ENCODE measurements at regions not wholly inside any gene's neighbourhood (a gene's known extent, or its start where the extent isn't known, plus 50 kb on each side); places are given as distances from the start of the nearest gene placed in this dataset.

DNA sequence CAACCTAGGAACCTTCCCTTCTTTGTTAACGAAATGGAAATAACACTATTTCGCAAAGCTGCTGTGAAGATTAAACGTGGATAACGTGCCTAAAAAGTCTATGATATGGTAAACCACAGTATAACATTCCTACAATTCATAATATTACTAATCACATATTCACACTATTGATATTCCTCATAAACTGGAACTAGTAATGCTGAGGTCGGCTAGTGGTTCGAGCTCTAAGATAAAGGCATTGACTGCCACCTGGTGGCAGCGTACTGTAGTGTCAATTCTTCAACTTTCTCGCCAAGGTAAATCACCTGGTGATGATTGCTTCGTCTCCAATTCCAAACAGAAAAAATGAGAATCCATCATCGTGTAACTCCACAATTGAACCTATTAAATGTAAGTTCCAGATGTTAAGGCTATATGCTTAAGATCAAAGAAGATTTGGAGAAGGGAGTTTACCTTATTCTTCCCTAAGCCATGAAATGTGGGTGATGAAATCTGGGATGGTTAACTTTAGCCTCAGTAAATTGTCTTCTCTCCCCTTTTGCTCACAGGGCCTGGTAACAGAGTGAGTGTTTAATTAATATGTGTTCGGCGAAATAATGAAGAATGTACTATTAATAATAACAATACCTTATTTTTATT lies 197.5 kb upstream of the TMEM132C start:
- H3K9me3 ChIP-seq (ENCODE audit: control insufficient read depth, low read length), result no peaks in the 10 kb centered on the region
- H3K27ac ChIP-seq (ENCODE audit: insufficient read depth, low read length, poor library complexity, severe bottlenecking), result no peak overlapping the region
- no peak overlapping the region for H3K4me3 ChIP-seq (ENCODE audit: insufficient read depth, low read depth, low read length, poor library complexity, severe bottlenecking)
- H3K4me1 ChIP-seq (ENCODE audit: control insufficient read depth, insufficient read depth, low read length, poor library complexity, severe bottlenecking), result no peaks in the 10 kb centered on the region
- no peak for DNase-seq
- no peaks in the 10 kb centered on the region for H3K27me3 ChIP-seq (replicated peaks; ENCODE audit: control insufficient read depth, insufficient read depth, low read length, poor library complexity, severe bottlenecking)
- H3K36me3 ChIP-seq (ENCODE audit: control insufficient read depth, insufficient read depth, low read length), result no peaks in the 10 kb centered on the region

DNA sequence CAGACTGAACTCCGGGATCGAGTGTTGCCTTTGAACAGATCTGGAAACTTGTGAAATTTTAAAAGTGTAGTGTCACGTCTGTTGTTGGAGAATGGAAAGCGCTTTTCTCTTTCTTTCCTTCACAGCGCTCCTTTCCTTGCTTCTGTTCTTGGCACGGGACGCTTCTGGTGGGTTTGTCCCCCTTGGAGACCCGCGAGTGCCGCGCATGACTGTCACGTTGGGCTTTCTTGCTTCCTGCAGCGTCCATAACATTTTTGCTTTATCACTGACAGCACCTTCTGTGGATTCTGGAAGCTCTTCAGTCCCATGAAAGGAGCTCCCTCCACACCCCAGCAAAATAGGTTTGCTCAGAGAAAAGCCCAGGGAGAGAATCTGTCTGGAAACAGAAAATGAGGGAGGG lies 193.0 kb upstream of the TMEM132C start:
- Histone ChIP-seq H3K4me1 (ENCODE audit: control insufficient read depth, insufficient read depth, low read length, poor library complexity, severe bottlenecking) (no peaks in the 10 kb centered on the region), H3K9me3 (ENCODE audit: control insufficient read depth, low read length) (no peaks in the 10 kb centered on the region), H3K4me3 (ENCODE audit: insufficient read depth, low read depth, low read length, poor library complexity, severe bottlenecking) (no peak overlapping the region), H3K27ac (ENCODE audit: insufficient read depth, low read length, poor library complexity, severe bottlenecking) (no peak overlapping the region), H3K27me3 (replicated peaks; ENCODE audit: control insufficient read depth, insufficient read depth, low read length, poor library complexity, severe bottlenecking) (no peaks in the 10 kb centered on the region), H3K36me3 (ENCODE audit: control insufficient read depth, insufficient read depth, low read length) (no peaks in the 10 kb centered on the region)
- DNase-seq, result no peak

DNA sequence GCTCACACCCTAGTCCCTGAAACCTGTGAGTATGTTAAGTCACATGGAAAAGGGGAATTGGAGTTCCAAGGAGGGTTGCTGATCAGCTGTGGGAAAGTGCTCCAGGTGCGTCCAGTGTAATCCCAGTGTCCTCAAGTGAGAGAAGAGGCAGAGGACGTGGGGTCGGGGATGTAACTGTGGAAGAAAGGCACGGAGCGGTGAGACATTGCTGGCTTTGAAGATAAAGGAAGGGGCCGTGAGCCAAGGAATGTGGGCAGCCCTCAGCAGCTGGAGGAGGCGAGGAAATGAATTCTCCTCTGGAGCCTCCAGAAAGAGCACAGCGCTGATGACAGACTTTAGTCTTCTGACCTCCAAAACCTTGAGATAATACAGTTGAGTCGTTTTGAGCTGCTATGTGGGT lies 191.6 kb upstream of the TMEM132C start:
- DNase-seq, result no peak
- Histone ChIP-seq H3K36me3 (ENCODE audit: control insufficient read depth, insufficient read depth, low read length) (no peaks in the 10 kb centered on the region), H3K4me1 (ENCODE audit: control insufficient read depth, insufficient read depth, low read length, poor library complexity, severe bottlenecking) (no peaks in the 10 kb centered on the region), H3K27me3 (replicated peaks; ENCODE audit: control insufficient read depth, insufficient read depth, low read length, poor library complexity, severe bottlenecking) (no peaks in the 10 kb centered on the region), H3K27ac (ENCODE audit: insufficient read depth, low read length, poor library complexity, severe bottlenecking) (no peak overlapping the region), H3K4me3 (ENCODE audit: insufficient read depth, low read depth, low read length, poor library complexity, severe bottlenecking) (no peak overlapping the region), H3K9me3 (ENCODE audit: control insufficient read depth, low read length) (no peaks in the 10 kb centered on the region)

DNA sequence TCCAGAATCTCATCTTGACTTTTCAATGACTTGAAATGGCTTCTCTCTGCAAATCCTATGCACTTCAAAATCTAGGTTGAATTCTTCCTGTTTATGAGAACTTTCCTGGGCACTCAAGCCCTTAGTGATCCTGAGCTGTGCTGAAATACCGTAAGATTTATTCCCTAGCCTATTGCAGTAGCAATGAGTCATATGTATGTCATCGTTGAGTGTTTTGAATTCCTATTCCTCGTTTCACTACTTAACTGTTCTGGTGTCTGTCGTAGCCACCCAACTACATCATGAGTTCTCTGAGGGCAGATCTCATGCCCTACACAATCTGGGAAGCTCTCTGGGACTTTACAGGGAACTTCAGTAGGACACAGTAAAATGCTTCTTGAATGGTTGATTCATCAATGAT lies 190.8 kb upstream of the TMEM132C start:
- Histone ChIP-seq H3K4me3 (ENCODE audit: insufficient read depth, low read depth, low read length, poor library complexity, severe bottlenecking) (no peak overlapping the region), H3K4me1 (ENCODE audit: control insufficient read depth, insufficient read depth, low read length, poor library complexity, severe bottlenecking) (no peaks in the 10 kb centered on the region), H3K9me3 (ENCODE audit: control insufficient read depth, low read length) (no peaks in the 10 kb centered on the region), H3K27me3 (replicated peaks; ENCODE audit: control insufficient read depth, insufficient read depth, low read length, poor library complexity, severe bottlenecking) (no peaks in the 10 kb centered on the region), H3K27ac (ENCODE audit: insufficient read depth, low read length, poor library complexity, severe bottlenecking) (no peak overlapping the region), H3K36me3 (ENCODE audit: control insufficient read depth, insufficient read depth, low read length) (no peaks in the 10 kb centered on the region)
- no peak for DNase-seq

DNA sequence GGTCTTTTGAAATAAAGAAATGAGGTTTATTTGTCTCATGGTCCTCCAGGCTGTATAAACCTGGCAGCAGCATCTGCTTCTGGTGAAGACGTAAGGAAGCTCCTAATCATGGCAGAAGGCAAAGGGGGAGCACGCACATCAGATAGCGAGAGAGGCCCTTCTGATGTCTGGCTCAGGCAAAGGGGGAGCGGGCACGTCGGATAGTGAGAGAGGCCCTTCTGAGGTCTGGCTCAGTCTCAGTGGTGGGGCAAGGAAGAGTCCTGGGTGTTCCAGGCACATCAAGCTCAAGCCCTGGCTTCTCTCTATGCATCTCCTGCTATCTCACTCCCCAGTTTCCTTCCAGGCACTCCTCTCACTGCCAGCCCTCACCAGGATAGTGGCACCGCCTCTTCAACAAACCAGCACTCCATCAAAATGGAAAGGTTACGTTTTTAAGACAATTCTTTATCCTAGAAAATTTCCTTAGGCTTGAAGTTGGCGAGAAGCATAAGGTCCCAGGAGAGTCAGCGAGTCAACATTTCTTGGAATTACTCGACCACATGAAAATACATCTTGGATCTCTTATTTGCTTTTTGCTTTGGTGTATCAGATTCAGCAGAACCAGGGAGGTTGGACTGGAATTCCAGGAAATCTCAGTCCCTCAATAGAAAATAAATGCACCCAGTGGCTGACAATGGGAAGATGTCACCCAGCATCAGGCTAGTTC lies 189.6 kb upstream of the TMEM132C start:
- H3K9me3 ChIP-seq (ENCODE audit: control insufficient read depth, low read length), result no peaks in the 10 kb centered on the region
- DNase-seq, result no peak
- H3K4me1 ChIP-seq (ENCODE audit: control insufficient read depth, insufficient read depth, low read length, poor library complexity, severe bottlenecking), result no peaks in the 10 kb centered on the region
- H3K27ac ChIP-seq (ENCODE audit: insufficient read depth, low read length, poor library complexity, severe bottlenecking), result no peak overlapping the region
- H3K4me3 ChIP-seq (ENCODE audit: insufficient read depth, low read depth, low read length, poor library complexity, severe bottlenecking), result no peak overlapping the region
- H3K36me3 ChIP-seq (ENCODE audit: control insufficient read depth, insufficient read depth, low read length), result no peaks in the 10 kb centered on the region
- no peaks in the 10 kb centered on the region for H3K27me3 ChIP-seq (replicated peaks; ENCODE audit: control insufficient read depth, insufficient read depth, low read length, poor library complexity, severe bottlenecking)

DNA sequence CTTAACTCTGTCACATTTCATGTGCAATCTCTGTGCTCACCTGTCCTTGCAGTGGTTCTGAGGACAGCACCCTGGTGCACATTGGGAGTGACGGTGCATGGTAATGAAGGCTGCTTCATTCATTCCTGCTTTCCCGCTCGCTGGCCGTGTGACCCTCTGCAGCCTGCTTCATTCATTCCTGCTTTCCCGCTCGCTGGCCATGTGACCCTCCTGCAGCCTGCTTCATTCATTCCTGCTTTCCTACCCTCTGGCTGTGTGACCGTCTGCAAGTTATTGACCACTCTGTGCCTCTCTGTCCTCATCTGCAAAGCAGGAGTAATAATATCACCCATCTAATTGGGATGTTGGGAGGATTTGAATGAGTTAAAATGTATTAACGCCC lies 189.1 kb upstream of the TMEM132C start:
- no peak overlapping the region for H3K4me3 ChIP-seq (ENCODE audit: insufficient read depth, low read depth, low read length, poor library complexity, severe bottlenecking)
- no peaks in the 10 kb centered on the region for H3K36me3 ChIP-seq (ENCODE audit: control insufficient read depth, insufficient read depth, low read length)
- no peaks in the 10 kb centered on the region for H3K9me3 ChIP-seq (ENCODE audit: control insufficient read depth, low read length)
- no peaks in the 10 kb centered on the region for H3K27me3 ChIP-seq (replicated peaks; ENCODE audit: control insufficient read depth, insufficient read depth, low read length, poor library complexity, severe bottlenecking)
- no peak for DNase-seq
- H3K27ac ChIP-seq (ENCODE audit: insufficient read depth, low read length, poor library complexity, severe bottlenecking), result no peak overlapping the region
- no peaks in the 10 kb centered on the region for H3K4me1 ChIP-seq (ENCODE audit: control insufficient read depth, insufficient read depth, low read length, poor library complexity, severe bottlenecking)

DNA sequence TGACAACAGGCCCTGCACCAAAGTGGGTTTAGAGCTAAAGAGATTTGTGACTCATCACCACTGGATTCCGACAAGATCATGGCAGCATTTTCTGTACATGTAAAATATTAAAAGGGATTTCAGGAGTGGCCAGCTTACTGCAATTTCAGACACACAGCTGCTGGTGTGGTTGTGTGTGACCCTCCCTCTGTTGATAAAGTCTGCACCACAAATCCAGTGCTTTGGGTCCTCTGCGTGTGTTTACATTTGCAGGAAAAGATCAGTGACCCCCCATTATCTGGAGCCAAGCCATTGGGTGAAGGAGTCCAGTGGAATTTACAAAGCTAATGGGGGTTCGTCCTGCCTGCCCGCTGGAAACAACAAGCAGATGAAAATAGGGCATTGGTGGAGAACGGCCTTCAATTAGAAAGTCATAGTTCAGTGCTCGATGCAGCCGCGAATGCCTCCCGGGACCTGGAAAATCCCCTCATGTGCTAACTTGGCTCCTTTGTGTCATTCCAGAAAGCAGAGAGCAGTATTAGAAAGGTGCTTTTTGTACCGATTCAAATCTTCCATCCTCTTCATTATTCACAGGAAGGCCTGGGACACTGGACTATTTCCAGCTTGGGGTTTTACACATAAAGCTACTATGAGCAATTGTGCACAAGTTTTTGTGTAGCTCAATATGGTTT lies 188.5 kb upstream of the TMEM132C start:
- H3K27me3 ChIP-seq (replicated peaks; ENCODE audit: control insufficient read depth, insufficient read depth, low read length, poor library complexity, severe bottlenecking), result no peaks in the 10 kb centered on the region
- no peaks in the 10 kb centered on the region for H3K4me1 ChIP-seq (ENCODE audit: control insufficient read depth, insufficient read depth, low read length, poor library complexity, severe bottlenecking)
- H3K9me3 ChIP-seq (ENCODE audit: control insufficient read depth, low read length), result no peaks in the 10 kb centered on the region
- no peak for DNase-seq
- H3K4me3 ChIP-seq (ENCODE audit: insufficient read depth, low read depth, low read length, poor library complexity, severe bottlenecking), result no peak overlapping the region
- H3K27ac ChIP-seq (ENCODE audit: insufficient read depth, low read length, poor library complexity, severe bottlenecking), result no peak overlapping the region
- H3K36me3 ChIP-seq (ENCODE audit: control insufficient read depth, insufficient read depth, low read length), result no peaks in the 10 kb centered on the region

DNA sequence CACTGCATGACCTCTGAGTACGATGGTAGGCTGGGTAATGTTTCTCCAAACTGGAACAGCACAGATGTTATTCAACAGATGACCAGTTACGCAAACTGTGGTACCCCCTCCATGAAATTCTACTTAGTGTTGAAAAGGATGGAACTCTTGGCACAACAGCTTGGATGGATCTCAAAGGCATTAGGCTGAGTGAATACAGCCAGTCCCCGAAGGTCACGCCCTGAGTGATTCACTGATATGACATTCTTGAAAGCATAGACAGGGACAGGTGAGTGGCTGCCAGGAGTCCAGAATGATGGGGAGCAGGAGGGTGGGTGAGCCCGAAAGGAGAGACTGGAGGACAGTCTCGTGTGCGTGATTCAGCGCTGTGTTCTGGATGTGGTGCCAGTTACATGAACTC lies 187.5 kb upstream of the TMEM132C start:
- Histone ChIP-seq H3K36me3 (ENCODE audit: control insufficient read depth, insufficient read depth, low read length) (no peaks in the 10 kb centered on the region), H3K4me3 (ENCODE audit: insufficient read depth, low read depth, low read length, poor library complexity, severe bottlenecking) (no peak overlapping the region), H3K27me3 (replicated peaks; ENCODE audit: control insufficient read depth, insufficient read depth, low read length, poor library complexity, severe bottlenecking) (no peaks in the 10 kb centered on the region), H3K9me3 (ENCODE audit: control insufficient read depth, low read length) (no peaks in the 10 kb centered on the region), H3K4me1 (ENCODE audit: control insufficient read depth, insufficient read depth, low read length, poor library complexity, severe bottlenecking) (no peaks in the 10 kb centered on the region), H3K27ac (ENCODE audit: insufficient read depth, low read length, poor library complexity, severe bottlenecking) (no peak overlapping the region)
- DNase-seq, result no peak

DNA sequence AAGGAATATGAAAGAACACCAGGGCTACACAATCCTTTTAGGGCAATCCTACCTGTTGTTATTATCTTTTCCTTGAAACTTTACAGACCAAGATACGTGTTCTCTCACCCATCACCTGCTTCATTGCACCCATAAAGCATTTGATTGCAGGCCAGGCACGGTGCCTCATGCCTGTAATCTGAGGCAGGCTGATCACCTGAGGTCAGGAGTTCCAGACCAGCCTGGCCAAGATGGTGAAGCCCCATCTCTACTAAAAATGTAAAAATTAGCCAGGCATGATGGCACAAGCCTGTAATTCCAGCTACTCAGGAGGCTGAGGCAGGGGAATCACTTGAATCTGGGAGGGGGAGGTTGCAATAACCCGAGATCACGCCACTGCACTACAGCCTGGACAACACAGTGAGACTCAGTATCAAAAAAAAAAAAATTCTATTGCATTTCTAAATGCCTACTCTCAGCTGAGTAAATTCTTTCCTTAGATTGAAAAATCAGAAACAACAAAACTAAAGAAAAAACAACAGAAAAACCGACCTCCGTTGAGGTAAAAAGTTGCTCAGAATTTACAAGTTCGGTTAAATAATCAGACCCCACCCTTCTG lies 183.7 kb upstream of the TMEM132C start:
- Histone ChIP-seq H3K4me1 (ENCODE audit: control insufficient read depth, insufficient read depth, low read length, poor library complexity, severe bottlenecking) (no peaks in the 10 kb centered on the region), H3K4me3 (ENCODE audit: insufficient read depth, low read depth, low read length, poor library complexity, severe bottlenecking) (no peak overlapping the region), H3K36me3 (ENCODE audit: control insufficient read depth, insufficient read depth, low read length) (no peaks in the 10 kb centered on the region), H3K27ac (ENCODE audit: insufficient read depth, low read length, poor library complexity, severe bottlenecking) (no peak overlapping the region), H3K9me3 (ENCODE audit: control insufficient read depth, low read length) (no peaks in the 10 kb centered on the region), H3K27me3 (replicated peaks; ENCODE audit: control insufficient read depth, insufficient read depth, low read length, poor library complexity, severe bottlenecking) (no peaks in the 10 kb centered on the region)
- DNase-seq, result no peak

DNA sequence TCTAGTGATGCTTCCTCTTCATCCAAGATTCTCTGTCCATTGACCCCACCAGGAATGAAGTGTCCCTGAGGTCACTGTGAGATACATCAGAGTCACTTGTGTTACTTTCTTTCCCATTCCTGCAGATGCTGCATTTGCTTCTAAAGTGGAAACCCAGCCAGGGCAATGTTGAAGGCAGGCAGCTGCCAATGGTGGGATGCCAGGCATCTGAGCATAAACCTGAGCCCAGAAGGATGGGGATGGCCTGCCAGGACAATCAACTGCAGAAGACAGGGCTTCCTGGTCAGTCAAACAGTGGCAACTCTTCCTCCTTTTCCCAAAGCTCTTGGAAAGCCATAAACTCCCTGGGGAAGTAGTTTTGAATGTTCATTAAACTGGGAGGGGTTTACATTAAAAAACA lies 178.0 kb upstream of the TMEM132C start:
- no peaks in the 10 kb centered on the region for H3K36me3 ChIP-seq (ENCODE audit: control insufficient read depth, insufficient read depth, low read length)
- H3K27ac ChIP-seq (ENCODE audit: insufficient read depth, low read length, poor library complexity, severe bottlenecking), result no peak overlapping the region
- H3K4me1 ChIP-seq (ENCODE audit: control insufficient read depth, insufficient read depth, low read length, poor library complexity, severe bottlenecking), result no peaks in the 10 kb centered on the region
- no peak for DNase-seq
- no peak overlapping the region for H3K4me3 ChIP-seq (ENCODE audit: insufficient read depth, low read depth, low read length, poor library complexity, severe bottlenecking)
- no peaks in the 10 kb centered on the region for H3K9me3 ChIP-seq (ENCODE audit: control insufficient read depth, low read length)
- no peaks in the 10 kb centered on the region for H3K27me3 ChIP-seq (replicated peaks; ENCODE audit: control insufficient read depth, insufficient read depth, low read length, poor library complexity, severe bottlenecking)

All from effector memory CD4-positive, alpha-beta T cell (primary cell).